H1 (cell line): ENCODE measurements at regions not wholly inside any gene's neighbourhood (a gene's known extent, or its start where the extent isn't known, plus 50 kb on each side); places are given as distances from the start of the nearest gene placed in this dataset.

ENCODE experiments used
- CTCF ChIA-PET: fragments of 300-600 bp; sonication (Branson Sonifier 250); formaldehyde crosslinking; loops from one replicate; lab custom pipeline; 2021; ENCODE audit not compliant: partially characterized antibody; lab: Charles Lee
- POLR2A ChIA-PET: fragments of 300-600 bp; sonication (Branson Sonifier 250); formaldehyde crosslinking; loops from one replicate; lab custom pipeline; 2021; ENCODE audit warnings: inconsistent platforms; ENCODE audit not compliant: partially characterized antibody; lab: Charles Lee
- DNase-seq, 2 experiments: peaks; one replicate each; pipeline versions ENCODE4 v3.0.0 to v3.0.0-alpha.2; 2010 to 2022; ENCODE audit warnings: low spot score in 2 of 2, low read depth in 1 of 2, mixed read lengths in 1 of 2
- FAIRE-seq: peaks from 2 replicates; lab custom pipeline; 2011; peaks lifted over from hg19 to GRCh38; lab: Jason Lieb, UNC
- H2AFZ ChIP-seq: 2 replicates; pipeline ENCODE4 v1.8.1; 2012; ENCODE audit warnings: low read length, inconsistent platforms
- H2AK5ac ChIP-seq: 2 replicates; pipeline ENCODE4 v1.6.1; 2013; ENCODE audit warnings: low read depth, low read length
- H2BK120ac ChIP-seq: replicated peaks from 2 replicates; pipeline ENCODE3; 2013; ENCODE audit warnings: low read depth, low read length, inconsistent platforms
- H2BK12ac ChIP-seq: 2 replicates; pipeline ENCODE4 v1.6.1; 2013; ENCODE audit warnings: low read depth, low read length
- H2BK15ac ChIP-seq: 2 replicates; pipeline ENCODE4 v1.6.1; 2013; ENCODE audit warnings: low read length
- H2BK20ac ChIP-seq: 2 replicates; pipeline ENCODE4 v1.6.1; 2013; ENCODE audit warnings: low read length
- H2BK5ac ChIP-seq: 2 replicates; pipeline ENCODE4 v1.6.1; 2013; ENCODE audit warnings: low read depth, low read length
- H3K14ac ChIP-seq: 2 replicates; pipeline ENCODE4 v1.6.1; 2013; ENCODE audit warnings: inconsistent platforms; ENCODE audit not compliant: insufficient read length
- H3K18ac ChIP-seq: 2 replicates; pipeline ENCODE4 v1.6.1; 2013; ENCODE audit warnings: low read length; ENCODE audit errors: extremely low read depth
- H3K23ac ChIP-seq: 2 replicates; pipeline ENCODE4 v1.6.1; 2013; ENCODE audit warnings: inconsistent platforms; ENCODE audit not compliant: insufficient read length
- H3K23me2 ChIP-seq: 2 replicates; pipeline ENCODE4 v1.6.1; 2013; ENCODE audit warnings: low read depth, low read length
- H3K27ac ChIP-seq: 2 replicates; pipeline ENCODE4 v1.6.1; 2011; ENCODE audit warnings: low read depth, low read length, inconsistent platforms
- H3K27me3 ChIP-seq, 4 experiments: replicated peaks in 1 of 4; 1 replicate in 1 of 4; 2 replicates in 3 of 4; pipeline versions ENCODE4 v1.6.1 to v1.8.1; 2011 to 2013; ENCODE audit warnings: low read length in 3 of 4, mild to moderate bottlenecking in 3 of 4, inconsistent platforms in 2 of 4, mixed read lengths in 2 of 4, moderate library complexity in 1 of 4; ENCODE audit not compliant: control insufficient read depth in 3 of 4, insufficient read depth in 3 of 4; ENCODE audit errors: extremely low read depth in 1 of 4
- H3K36me3 ChIP-seq, 4 experiments: 2 replicates each; pipeline versions ENCODE4 v1.6.1 to v1.8.1; 2011 to 2013; ENCODE audit warnings: mild to moderate bottlenecking in 4 of 4, low read length in 3 of 4, moderate library complexity in 2 of 4, control low read depth in 1 of 4, inconsistent platforms in 1 of 4; ENCODE audit not compliant: insufficient read depth in 4 of 4, control insufficient read depth in 2 of 4
- H3K4ac ChIP-seq: replicated peaks from 2 replicates; pipeline ENCODE3; 2013; ENCODE audit warnings: low read length, low read depth, mixed read lengths, inconsistent platforms; ENCODE audit not compliant: insufficient read length
- H3K4me1 ChIP-seq, 4 experiments: replicated peaks in 1 of 4; 1 replicate in 1 of 4; 2 replicates in 3 of 4; pipeline versions ENCODE4 v1.6.1 to v1.8.1; 2011 to 2013; ENCODE audit warnings: low read length in 3 of 4, inconsistent platforms in 2 of 4, mixed read lengths in 1 of 4; ENCODE audit not compliant: insufficient read depth in 4 of 4, control insufficient read depth in 3 of 4
- H3K4me2 ChIP-seq, 2 experiments: 2 replicates each; pipeline versions ENCODE4 v1.6.1 to v1.8.1; 2011 to 2013; ENCODE audit warnings: low read depth in 2 of 2, low read length in 2 of 2, control low read depth in 1 of 2, inconsistent platforms in 1 of 2, mild to moderate bottlenecking in 1 of 2; ENCODE audit not compliant: insufficient read depth in 1 of 2
- H3K4me3 ChIP-seq, 4 experiments: fragments of 200-600, 300-600 bp in 1 of 4; sonication (generic), shearing (Covaris generic), sonication (Bioruptor Twin) in 1 of 4; 2 replicates each; pipeline versions ENCODE4 v1.5.1 to v1.8.1; 2011 to 2016; ENCODE audit warnings: low read length in 4 of 4, low read depth in 3 of 4, control low read depth in 2 of 4, inconsistent platforms in 2 of 4, mild to moderate bottlenecking in 2 of 4, mixed read lengths in 1 of 4, moderate library complexity in 1 of 4; ENCODE audit not compliant: insufficient read depth in 2 of 4; ENCODE audit errors: extremely low read depth in 1 of 4
- H3K56ac ChIP-seq: replicated peaks from 2 replicates; pipeline ENCODE3; 2013; ENCODE audit warnings: low read depth, mild to moderate bottlenecking, mixed read lengths, low read length, inconsistent platforms; ENCODE audit not compliant: insufficient read length
- H3K79me1 ChIP-seq: 2 replicates; pipeline ENCODE4 v1.6.1; 2013; ENCODE audit warnings: low read depth, low read length, control low read depth
- H3K79me2 ChIP-seq, 2 experiments: 2 replicates each; pipeline versions ENCODE4 v1.6.1 to v1.8.1; 2012 to 2013; ENCODE audit warnings: low read length in 2 of 2, mild to moderate bottlenecking in 2 of 2, inconsistent platforms in 1 of 2; ENCODE audit not compliant: insufficient read depth in 2 of 2, control insufficient read depth in 1 of 2
- H3K9ac ChIP-seq, 4 experiments: replicated peaks in 1 of 4; 1 replicate in 1 of 4; 2 replicates in 3 of 4; pipeline versions ENCODE4 v1.6.1 to v1.8.1; 2011 to 2013; ENCODE audit warnings: low read depth in 3 of 4, low read length in 3 of 4, control low read depth in 2 of 4, mild to moderate bottlenecking in 2 of 4, moderate library complexity in 2 of 4, inconsistent platforms in 1 of 4; ENCODE audit errors: extremely low read depth in 1 of 4
- H3K9me3 ChIP-seq, 2 experiments: 2 replicates each; pipeline versions ENCODE4 v1.6.1 to v1.8.1; 2012 to 2013; ENCODE audit warnings: mild to moderate bottlenecking in 2 of 2, moderate library complexity in 2 of 2, control low read depth in 1 of 2, inconsistent platforms in 1 of 2, low read depth in 1 of 2, low read length in 1 of 2, mixed read lengths in 1 of 2; ENCODE audit not compliant: insufficient read depth in 2 of 2
- H4K20me1 ChIP-seq, 2 experiments: replicated peaks in 1 of 2; 2 replicates each; pipeline versions ENCODE3 to v1.8.1; 2011 to 2013; ENCODE audit warnings: inconsistent platforms in 2 of 2, low read length in 2 of 2, mild to moderate bottlenecking in 1 of 2; ENCODE audit not compliant: insufficient read depth in 2 of 2, control insufficient read depth in 1 of 2
- H4K5ac ChIP-seq: 2 replicates; pipeline ENCODE4 v1.6.1; 2013; ENCODE audit warnings: low read length, low read depth, mixed read lengths, inconsistent platforms; ENCODE audit not compliant: insufficient read length
- H4K8ac ChIP-seq: 2 replicates; pipeline ENCODE4 v1.8.0; 2013; ENCODE audit warnings: mild to moderate bottlenecking, moderate library complexity, low read length, inconsistent platforms; ENCODE audit not compliant: insufficient read depth; ENCODE audit errors: extremely low read depth
- H4K91ac ChIP-seq: replicated peaks from 2 replicates; pipeline ENCODE3; 2013; ENCODE audit warnings: low read length, mixed read lengths, inconsistent platforms; ENCODE audit not compliant: insufficient read length
- CREB1 ChIP-seq: IDR thresholded peaks from 2 replicates; pipeline ENCODE4 v1.6.1; 2012; ENCODE audit warnings: inconsistent platforms
- FOSL1 ChIP-seq: IDR thresholded peaks from 2 replicates; pipeline ENCODE4 v1.6.1; 2011; ENCODE audit warnings: mild to moderate bottlenecking, low read depth, low read length, moderate library complexity; ENCODE audit not compliant: insufficient read depth
- POU5F1 ChIP-seq: IDR thresholded peaks from 2 replicates; pipeline ENCODE4 v1.6.1; 2011; ENCODE audit warnings: low read depth, mild to moderate bottlenecking, low read length, moderate library complexity
- RBBP5 ChIP-seq: IDR thresholded peaks from 2 replicates; pipeline ENCODE4 v1.7.1; 2012; ENCODE audit warnings: low read depth, mild to moderate bottlenecking, inconsistent platforms, low read length, moderate library complexity, borderline replicate concordance
- TAF7 ChIP-seq: optimal IDR thresholded peaks from 2 replicates; pipeline ENCODE3; 2011; ENCODE audit warnings: low read depth, mild to moderate bottlenecking, inconsistent platforms, low read length, moderate library complexity, borderline replicate concordance
- WGBS, 2 experiments: shearing (Covaris generic) in 1 of 2; methylation state at CpG; one replicate each; pipeline versions ENCODE4 v1.1.6 to v1.1.7; 2013 to 2015; ENCODE audit warnings: low lambda C conversion rate in 2 of 2, mixed read lengths in 2 of 2, inconsistent platforms in 1 of 2, low coverage in 1 of 2, missing lambda C conversion rate in 1 of 2; ENCODE audit not compliant: insufficient replicate concordance in 2 of 2, insufficient coverage in 1 of 2, insufficient read length in 1 of 2; ENCODE audit errors: extremely low coverage in 1 of 2, missing lambda C conversion rate in 1 of 2; 5-methylcytosine and 5-hydroxymethylcytosine counted together
- TF ChIP-seq, protein P1 (sequence below), 3 experiments: IDR thresholded peaks; 1 replicate in 2 of 3; 2 replicates in 1 of 3; pipeline versions ENCODE4 v1.5.1 to v1.6.1; 2011; ENCODE audit warnings: low read length in 3 of 3, mild to moderate bottlenecking in 3 of 3, inconsistent platforms in 2 of 3, low read depth in 1 of 3, moderate library complexity in 1 of 3; ENCODE audit not compliant: insufficient read depth in 1 of 3; ENCODE audit errors: control extremely low read depth in 1 of 3

- WGBS, 2 experiments = 69% methylated on average over 2 of the region's 2 CpGs; no CpG with 5 or more reads in 1 of the 2 experiments
- no peaks in the 10 kb centered on the region for H3K9me3 ChIP-seq
- no peak overlapping the region for H2BK20ac ChIP-seq
- H3K56ac ChIP-seq = no peak overlapping the region
- no peak for FAIRE-seq
- H2BK5ac ChIP-seq = no peak overlapping the region
- H4K20me1 ChIP-seq = no peaks in the 10 kb centered on the region
- no peak for TF ChIP-seq TAF7
- no peak for TF ChIP-seq POU5F1
- TF ChIP-seq, protein P1, sequence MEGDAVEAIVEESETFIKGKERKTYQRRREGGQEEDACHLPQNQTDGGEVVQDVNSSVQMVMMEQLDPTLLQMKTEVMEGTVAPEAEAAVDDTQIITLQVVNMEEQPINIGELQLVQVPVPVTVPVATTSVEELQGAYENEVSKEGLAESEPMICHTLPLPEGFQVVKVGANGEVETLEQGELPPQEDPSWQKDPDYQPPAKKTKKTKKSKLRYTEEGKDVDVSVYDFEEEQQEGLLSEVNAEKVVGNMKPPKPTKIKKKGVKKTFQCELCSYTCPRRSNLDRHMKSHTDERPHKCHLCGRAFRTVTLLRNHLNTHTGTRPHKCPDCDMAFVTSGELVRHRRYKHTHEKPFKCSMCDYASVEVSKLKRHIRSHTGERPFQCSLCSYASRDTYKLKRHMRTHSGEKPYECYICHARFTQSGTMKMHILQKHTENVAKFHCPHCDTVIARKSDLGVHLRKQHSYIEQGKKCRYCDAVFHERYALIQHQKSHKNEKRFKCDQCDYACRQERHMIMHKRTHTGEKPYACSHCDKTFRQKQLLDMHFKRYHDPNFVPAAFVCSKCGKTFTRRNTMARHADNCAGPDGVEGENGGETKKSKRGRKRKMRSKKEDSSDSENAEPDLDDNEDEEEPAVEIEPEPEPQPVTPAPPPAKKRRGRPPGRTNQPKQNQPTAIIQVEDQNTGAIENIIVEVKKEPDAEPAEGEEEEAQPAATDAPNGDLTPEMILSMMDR (IDR thresholded peaks at IDR 0.05; ENCODE audit: control extremely low read depth in 1 of 3, insufficient read depth in 1 of 3, low read depth in 1 of 3, low read length in 3 of 3) = no peak
- no peak for TF ChIP-seq RBBP5
- no peak for TF ChIP-seq FOSL1
- TF ChIP-seq CREB1 = no peak
- H3K4ac ChIP-seq = no peak overlapping the region
- H3K36me3 ChIP-seq = no peaks in the 10 kb centered on the region
- H3K18ac ChIP-seq = no peak overlapping the region
- H4K5ac ChIP-seq = no peak overlapping the region
- H3K14ac ChIP-seq = no peak overlapping the region
- H3K79me2 ChIP-seq = no peaks in the 10 kb centered on the region
- ChIA-PET POLR2A (no interaction called here), CTCF (no interaction called here)
- peaks cover 0 to 2% (median 0%) of the 10 kb centered on the region in 4 experiments; a peak in 1 of 7 replicates for H3K27me3 ChIP-seq
- no peak overlapping the region for H4K8ac ChIP-seq
- H2BK15ac ChIP-seq = no peak overlapping the region
- H3K23me2 ChIP-seq = no peaks in the 10 kb centered on the region
- DNase-seq = no peak
- no peak overlapping the region for H4K91ac ChIP-seq
- 0 out of 2 replicates have a peak overlapping the region, but pooled peaks have one; percentile 19 for H2AFZ ChIP-seq
- H3K9ac ChIP-seq = no peak overlapping the region
- no peak overlapping the region for H2BK12ac ChIP-seq
- no peaks in the 10 kb centered on the region for H3K79me1 ChIP-seq
- no peak overlapping the region for H3K4me2 ChIP-seq
- H3K4me1 ChIP-seq = no peaks in the 10 kb centered on the region
- H3K27ac ChIP-seq = no peak overlapping the region
- no peak overlapping the region for H3K23ac ChIP-seq
- H2BK120ac ChIP-seq = no peak overlapping the region
- H3K4me3 ChIP-seq = no peak overlapping the region
- H2AK5ac ChIP-seq = no peak overlapping the region
These were observed 614.5 kb downstream of the EFNA5 start for GRCh38 chr5:107056278-107056677.
